C4-2B (cell line): ENCODE measurements at regions not wholly inside any gene's neighbourhood (a gene's known extent, or its start where the extent isn't known, plus 50 kb on each side); places are given as distances from the start of the nearest gene placed in this dataset.

Source experiments
- H3K27ac ChIP-seq: fragments of 450-650 bp; 2 replicates; pipeline ENCODE4 v1.5.1; 2017
- CTCF ChIP-seq: fragments of 450-650 bp; conservative IDR thresholded peaks from 2 replicates; pipeline ENCODE4 v1.5.1; 2017; ENCODE audit warnings: mild to moderate bottlenecking
- ZFX ChIP-seq: fragments of 450-650 bp; IDR thresholded peaks from 2 replicates; pipeline ENCODE4 v1.6.1; 2017

- no peak overlapping the region for H3K27ac ChIP-seq
- TF ChIP-seq CTCF (no peak), ZFX (no peak)
These were observed 1234.8 kb downstream of the MRPL39 start for GRCh38 chr21:24372506-24372905.

GRCh38 chr21:24369746-24370145 is 1237.5 kb downstream of the MRPL39 start:
- no peak for TF ChIP-seq CTCF
- TF ChIP-seq ZFX: no peak
- no peak overlapping the region for H3K27ac ChIP-seq

- no peak for TF ChIP-seq CTCF
- no peak for TF ChIP-seq ZFX
- no peak overlapping the region for H3K27ac ChIP-seq
These were observed 1238.0 kb downstream of the MRPL39 start for GRCh38 chr21:24369278-24369677.

- TF ChIP-seq ZFX (no peak), CTCF (no peak)
- no peak overlapping the region for H3K27ac ChIP-seq
These were observed 1239.3 kb downstream of the MRPL39 start for GRCh38 chr21:24367936-24368335.

- TF ChIP-seq ZFX (no peak), CTCF (no peak)
- no peak overlapping the region for H3K27ac ChIP-seq
These were observed 1253.8 kb downstream of the MRPL39 start for GRCh38 chr21:24353492-24353891.

- H3K27ac ChIP-seq: no peak overlapping the region
- no peak for TF ChIP-seq CTCF
- TF ChIP-seq ZFX: no peak
These were observed 1267.9 kb downstream of the MRPL39 start for GRCh38 chr21:24339406-24339805.

GRCh38 chr21:24336491-24336890 is 1270.8 kb downstream of the MRPL39 start:
- H3K27ac ChIP-seq: no peak overlapping the region
- TF ChIP-seq CTCF (no peak), ZFX (no peak)
